ENCODE measurements at regions not wholly inside any gene's neighbourhood (a gene's known extent, or its start where the extent isn't known, plus 50 kb on each side); places are given as distances from the start of the nearest gene placed in this dataset.

GRCh38 chr11:122344215-122344614, 228.2 kb upstream of the BLID start:
- TF ChIP-seq MAX (CRISPR knock-in tag; IDR thresholded peaks at IDR 0.05) (no peak), NR1H2 (CRISPR knock-in tag; IDR thresholded peaks at IDR 0.05) (no peak), TCF7 (CRISPR knock-in tag; IDR thresholded peaks at IDR 0.05; ENCODE audit: low read depth) (no peak), SOX15 (CRISPR knock-in tag; IDR thresholded peaks at IDR 0.05) (no peak), ZNF219 (CRISPR knock-in tag; IDR thresholded peaks at IDR 0.05; ENCODE audit: borderline replicate concordance) (no peak), JUN (CRISPR knock-in tag; IDR thresholded peaks at IDR 0.05) (no peak), ZBTB43 (CRISPR knock-in tag; IDR thresholded peaks at IDR 0.05) (no peak)
- TF ChIP-seq, protein P1, sequence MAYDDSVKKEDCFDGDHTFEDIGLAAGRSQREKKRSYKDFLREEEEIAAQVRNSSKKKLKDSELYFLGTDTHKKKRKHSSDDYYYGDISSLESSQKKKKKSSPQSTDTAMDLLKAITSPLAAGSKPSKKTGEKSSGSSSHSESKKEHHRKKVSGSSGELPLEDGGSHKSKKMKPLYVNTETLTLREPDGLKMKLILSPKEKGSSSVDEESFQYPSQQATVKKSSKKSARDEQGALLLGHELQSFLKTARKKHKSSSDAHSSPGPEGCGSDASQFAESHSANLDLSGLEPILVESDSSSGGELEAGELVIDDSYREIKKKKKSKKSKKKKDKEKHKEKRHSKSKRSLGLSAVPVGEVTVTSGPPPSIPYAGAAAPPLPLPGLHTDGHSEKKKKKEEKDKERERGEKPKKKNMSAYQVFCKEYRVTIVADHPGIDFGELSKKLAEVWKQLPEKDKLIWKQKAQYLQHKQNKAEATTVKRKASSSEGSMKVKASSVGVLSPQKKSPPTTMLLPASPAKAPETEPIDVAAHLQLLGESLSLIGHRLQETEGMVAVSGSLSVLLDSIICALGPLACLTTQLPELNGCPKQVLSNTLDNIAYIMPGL (CRISPR knock-in tag; IDR thresholded peaks at IDR 0.05): no peak
- TF ChIP-seq, protein P2, sequence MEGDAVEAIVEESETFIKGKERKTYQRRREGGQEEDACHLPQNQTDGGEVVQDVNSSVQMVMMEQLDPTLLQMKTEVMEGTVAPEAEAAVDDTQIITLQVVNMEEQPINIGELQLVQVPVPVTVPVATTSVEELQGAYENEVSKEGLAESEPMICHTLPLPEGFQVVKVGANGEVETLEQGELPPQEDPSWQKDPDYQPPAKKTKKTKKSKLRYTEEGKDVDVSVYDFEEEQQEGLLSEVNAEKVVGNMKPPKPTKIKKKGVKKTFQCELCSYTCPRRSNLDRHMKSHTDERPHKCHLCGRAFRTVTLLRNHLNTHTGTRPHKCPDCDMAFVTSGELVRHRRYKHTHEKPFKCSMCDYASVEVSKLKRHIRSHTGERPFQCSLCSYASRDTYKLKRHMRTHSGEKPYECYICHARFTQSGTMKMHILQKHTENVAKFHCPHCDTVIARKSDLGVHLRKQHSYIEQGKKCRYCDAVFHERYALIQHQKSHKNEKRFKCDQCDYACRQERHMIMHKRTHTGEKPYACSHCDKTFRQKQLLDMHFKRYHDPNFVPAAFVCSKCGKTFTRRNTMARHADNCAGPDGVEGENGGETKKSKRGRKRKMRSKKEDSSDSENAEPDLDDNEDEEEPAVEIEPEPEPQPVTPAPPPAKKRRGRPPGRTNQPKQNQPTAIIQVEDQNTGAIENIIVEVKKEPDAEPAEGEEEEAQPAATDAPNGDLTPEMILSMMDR (IDR thresholded peaks at IDR 0.05): no peak
- TF ChIP-seq, protein P3, sequence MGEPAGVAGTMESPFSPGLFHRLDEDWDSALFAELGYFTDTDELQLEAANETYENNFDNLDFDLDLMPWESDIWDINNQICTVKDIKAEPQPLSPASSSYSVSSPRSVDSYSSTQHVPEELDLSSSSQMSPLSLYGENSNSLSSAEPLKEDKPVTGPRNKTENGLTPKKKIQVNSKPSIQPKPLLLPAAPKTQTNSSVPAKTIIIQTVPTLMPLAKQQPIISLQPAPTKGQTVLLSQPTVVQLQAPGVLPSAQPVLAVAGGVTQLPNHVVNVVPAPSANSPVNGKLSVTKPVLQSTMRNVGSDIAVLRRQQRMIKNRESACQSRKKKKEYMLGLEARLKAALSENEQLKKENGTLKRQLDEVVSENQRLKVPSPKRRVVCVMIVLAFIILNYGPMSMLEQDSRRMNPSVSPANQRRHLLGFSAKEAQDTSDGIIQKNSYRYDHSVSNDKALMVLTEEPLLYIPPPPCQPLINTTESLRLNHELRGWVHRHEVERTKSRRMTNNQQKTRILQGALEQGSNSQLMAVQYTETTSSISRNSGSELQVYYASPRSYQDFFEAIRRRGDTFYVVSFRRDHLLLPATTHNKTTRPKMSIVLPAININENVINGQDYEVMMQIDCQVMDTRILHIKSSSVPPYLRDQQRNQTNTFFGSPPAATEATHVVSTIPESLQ (CRISPR knock-in tag; IDR thresholded peaks at IDR 0.05): no peak
- TF ChIP-seq, protein P4, sequence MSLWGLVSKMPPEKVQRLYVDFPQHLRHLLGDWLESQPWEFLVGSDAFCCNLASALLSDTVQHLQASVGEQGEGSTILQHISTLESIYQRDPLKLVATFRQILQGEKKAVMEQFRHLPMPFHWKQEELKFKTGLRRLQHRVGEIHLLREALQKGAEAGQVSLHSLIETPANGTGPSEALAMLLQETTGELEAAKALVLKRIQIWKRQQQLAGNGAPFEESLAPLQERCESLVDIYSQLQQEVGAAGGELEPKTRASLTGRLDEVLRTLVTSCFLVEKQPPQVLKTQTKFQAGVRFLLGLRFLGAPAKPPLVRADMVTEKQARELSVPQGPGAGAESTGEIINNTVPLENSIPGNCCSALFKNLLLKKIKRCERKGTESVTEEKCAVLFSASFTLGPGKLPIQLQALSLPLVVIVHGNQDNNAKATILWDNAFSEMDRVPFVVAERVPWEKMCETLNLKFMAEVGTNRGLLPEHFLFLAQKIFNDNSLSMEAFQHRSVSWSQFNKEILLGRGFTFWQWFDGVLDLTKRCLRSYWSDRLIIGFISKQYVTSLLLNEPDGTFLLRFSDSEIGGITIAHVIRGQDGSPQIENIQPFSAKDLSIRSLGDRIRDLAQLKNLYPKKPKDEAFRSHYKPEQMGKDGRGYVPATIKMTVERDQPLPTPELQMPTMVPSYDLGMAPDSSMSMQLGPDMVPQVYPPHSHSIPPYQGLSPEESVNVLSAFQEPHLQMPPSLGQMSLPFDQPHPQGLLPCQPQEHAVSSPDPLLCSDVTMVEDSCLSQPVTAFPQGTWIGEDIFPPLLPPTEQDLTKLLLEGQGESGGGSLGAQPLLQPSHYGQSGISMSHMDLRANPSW (CRISPR knock-in tag; conservative IDR thresholded peaks at IDR 0.05; ENCODE audit: low read depth): no peak
- TF ChIP-seq, protein P5, sequence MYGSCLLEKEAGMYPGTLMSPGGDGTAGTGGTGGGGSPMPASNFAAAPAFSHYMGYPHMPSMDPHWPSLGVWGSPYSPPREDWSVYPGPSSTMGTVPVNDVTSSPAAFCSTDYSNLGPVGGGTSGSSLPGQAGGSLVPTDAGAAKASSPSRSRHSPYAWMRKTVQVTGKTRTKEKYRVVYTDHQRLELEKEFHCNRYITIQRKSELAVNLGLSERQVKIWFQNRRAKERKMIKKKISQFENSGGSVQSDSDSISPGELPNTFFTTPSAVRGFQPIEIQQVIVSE (CRISPR knock-in tag; IDR thresholded peaks at IDR 0.05; ENCODE audit: borderline replicate concordance): no peak

Data from WTC11 (cell line).